ENCODE measurements at regions not wholly inside any gene's neighbourhood (a gene's known extent, or its start where the extent isn't known, plus 50 kb on each side); places are given as distances from the start of the nearest gene placed in this dataset.

DNA sequence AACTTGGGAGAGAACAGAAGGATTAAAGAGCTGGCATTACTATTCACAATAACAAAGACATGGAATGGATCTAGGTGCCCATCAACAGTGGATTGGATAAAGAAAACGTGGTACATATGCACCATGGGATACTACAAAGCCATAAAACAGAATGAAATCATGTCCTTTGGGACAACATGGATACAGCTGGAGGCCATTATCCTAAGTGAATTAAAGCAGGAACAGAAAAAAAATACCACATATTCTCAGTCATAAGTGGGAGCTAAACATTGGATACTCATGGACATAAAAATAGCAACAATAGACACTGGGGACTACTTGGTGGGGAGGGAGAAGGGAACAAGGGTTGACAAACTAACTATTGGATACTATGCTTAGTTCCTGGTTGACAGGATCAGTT is 133.2 kb upstream of the ITGB1 start:
- Histone ChIP-seq H3K27ac (ENCODE audit: low read length) (no peak overlapping the region), H3K9me3 (ENCODE audit: insufficient read depth, low read length) (peaks cover 14% of the 10 kb centered on the region; the same call in 1 of the 2 replicates), H3K27me3 (ENCODE audit: low read depth, low read length) (peaks cover 2% of the 10 kb centered on the region; the same call in 1 of the 2 replicates), H3K79me2 (ENCODE audit: low read length) (no peaks in the 10 kb centered on the region), H2AFZ (ENCODE audit: low read depth, low read length) (no peak overlapping the region), H3K4me2 (ENCODE audit: low read length) (no peak overlapping the region), H3K36me3 (replicated peaks; ENCODE audit: low read depth, low read length) (peaks cover 4% of the 10 kb centered on the region), H3K4me1 (ENCODE audit: low read length) (peaks cover 34% of the 10 kb centered on the region), H3K4me3 (ENCODE audit: low read length) (no peak overlapping the region), H3K9ac (ENCODE audit: low read length) (no peak overlapping the region), H4K20me1 (ENCODE audit: insufficient read depth, low read length) (no peaks in the 10 kb centered on the region)
- TF ChIP-seq, protein P1, sequence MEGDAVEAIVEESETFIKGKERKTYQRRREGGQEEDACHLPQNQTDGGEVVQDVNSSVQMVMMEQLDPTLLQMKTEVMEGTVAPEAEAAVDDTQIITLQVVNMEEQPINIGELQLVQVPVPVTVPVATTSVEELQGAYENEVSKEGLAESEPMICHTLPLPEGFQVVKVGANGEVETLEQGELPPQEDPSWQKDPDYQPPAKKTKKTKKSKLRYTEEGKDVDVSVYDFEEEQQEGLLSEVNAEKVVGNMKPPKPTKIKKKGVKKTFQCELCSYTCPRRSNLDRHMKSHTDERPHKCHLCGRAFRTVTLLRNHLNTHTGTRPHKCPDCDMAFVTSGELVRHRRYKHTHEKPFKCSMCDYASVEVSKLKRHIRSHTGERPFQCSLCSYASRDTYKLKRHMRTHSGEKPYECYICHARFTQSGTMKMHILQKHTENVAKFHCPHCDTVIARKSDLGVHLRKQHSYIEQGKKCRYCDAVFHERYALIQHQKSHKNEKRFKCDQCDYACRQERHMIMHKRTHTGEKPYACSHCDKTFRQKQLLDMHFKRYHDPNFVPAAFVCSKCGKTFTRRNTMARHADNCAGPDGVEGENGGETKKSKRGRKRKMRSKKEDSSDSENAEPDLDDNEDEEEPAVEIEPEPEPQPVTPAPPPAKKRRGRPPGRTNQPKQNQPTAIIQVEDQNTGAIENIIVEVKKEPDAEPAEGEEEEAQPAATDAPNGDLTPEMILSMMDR (IDR thresholded peaks at IDR 0.05; ENCODE audit: low read depth, low read length): no peak
- TF ChIP-seq EZH2phosphoT487 (IDR thresholded peaks at IDR 0.05; ENCODE audit: low read depth): no peak

DNA sequence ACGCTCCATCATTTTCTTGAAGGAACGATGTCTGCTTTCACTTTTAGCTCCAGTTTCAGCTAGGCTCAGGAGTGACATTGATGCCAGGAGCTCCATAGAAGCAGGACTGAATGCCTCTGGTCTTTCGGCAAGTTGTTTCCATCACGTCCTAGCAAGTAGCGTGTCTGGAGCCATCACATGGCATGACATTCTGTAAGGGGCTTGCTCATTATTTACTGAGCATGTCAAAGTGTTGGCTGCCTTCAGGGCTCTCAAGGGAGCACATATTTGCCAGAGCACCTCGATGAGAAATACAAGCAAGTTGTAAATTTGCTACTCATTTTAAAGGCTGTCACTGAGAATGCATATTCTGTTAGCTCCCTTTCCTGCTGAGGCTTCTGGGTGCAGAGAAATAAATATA is 131.0 kb upstream of the ITGB1 start:
- Histone ChIP-seq H3K36me3 (replicated peaks; ENCODE audit: low read depth, low read length) (no peaks in the 10 kb centered on the region), H2AFZ (ENCODE audit: low read depth, low read length) (no peak overlapping the region), H3K27me3 (ENCODE audit: low read depth, low read length) (peaks cover 2% of the 10 kb centered on the region; the same call in 1 of the 2 replicates), H3K4me1 (ENCODE audit: low read length) (peaks cover 21% of the 10 kb centered on the region), H3K79me2 (ENCODE audit: low read length) (no peaks in the 10 kb centered on the region), H4K20me1 (ENCODE audit: insufficient read depth, low read length) (no peaks in the 10 kb centered on the region), H3K9me3 (ENCODE audit: insufficient read depth, low read length) (0 out of 2 replicates have a peak, but pooled peaks cover 2% of the 10 kb centered on the region), H3K9ac (ENCODE audit: low read length) (no peak overlapping the region), H3K27ac (ENCODE audit: low read length) (no peak overlapping the region), H3K4me2 (ENCODE audit: low read length) (no peak overlapping the region), H3K4me3 (ENCODE audit: low read length) (no peak overlapping the region)
- TF ChIP-seq, protein P1 (IDR thresholded peaks at IDR 0.05; ENCODE audit: low read depth, low read length): no peak
- TF ChIP-seq EZH2phosphoT487 (IDR thresholded peaks at IDR 0.05; ENCODE audit: low read depth): no peak

DNA sequence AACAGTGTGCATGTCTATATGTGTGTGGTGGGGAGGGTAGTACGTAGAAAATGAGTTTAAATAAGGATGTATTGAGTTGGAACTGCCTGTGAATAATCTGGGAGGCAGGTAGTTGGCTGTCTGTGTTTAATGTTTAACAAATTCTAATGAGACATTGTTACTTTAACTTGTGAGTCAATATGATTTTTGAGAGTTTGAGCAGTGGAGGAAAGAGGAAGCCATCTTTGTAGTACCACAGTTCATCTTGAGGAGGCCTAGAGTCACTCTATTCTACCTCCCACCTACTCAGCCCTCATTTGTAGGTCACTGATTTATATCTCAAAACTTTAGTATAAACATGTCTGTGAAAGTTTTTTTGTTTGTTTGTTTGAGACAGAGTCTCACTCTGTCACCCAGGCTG is 129.9 kb upstream of the ITGB1 start:
- no peak overlapping the region for H3K4me3 ChIP-seq (ENCODE audit: low read length)
- TF ChIP-seq, protein P1 (IDR thresholded peaks at IDR 0.05; ENCODE audit: low read depth, low read length): no peak
- TF ChIP-seq EZH2phosphoT487 (IDR thresholded peaks at IDR 0.05; ENCODE audit: low read depth): no peak
- H3K9me3 ChIP-seq (ENCODE audit: insufficient read depth, low read length): no peaks in the 10 kb centered on the region
- no peak overlapping the region for H3K9ac ChIP-seq (ENCODE audit: low read length)
- no peak overlapping the region for H2AFZ ChIP-seq (ENCODE audit: low read depth, low read length)
- H4K20me1 ChIP-seq (ENCODE audit: insufficient read depth, low read length): no peaks in the 10 kb centered on the region
- H3K27ac ChIP-seq (ENCODE audit: low read length): no peak overlapping the region
- no peaks in the 10 kb centered on the region for H3K79me2 ChIP-seq (ENCODE audit: low read length)
- H3K36me3 ChIP-seq (replicated peaks; ENCODE audit: low read depth, low read length): no peaks in the 10 kb centered on the region
- H3K4me1 ChIP-seq (ENCODE audit: low read length): peaks cover 11% of the 10 kb centered on the region
- H3K27me3 ChIP-seq (ENCODE audit: low read depth, low read length): peaks cover 2% of the 10 kb centered on the region; the same call in 1 of the 2 replicates
- no peak overlapping the region for H3K4me2 ChIP-seq (ENCODE audit: low read length)

DNA sequence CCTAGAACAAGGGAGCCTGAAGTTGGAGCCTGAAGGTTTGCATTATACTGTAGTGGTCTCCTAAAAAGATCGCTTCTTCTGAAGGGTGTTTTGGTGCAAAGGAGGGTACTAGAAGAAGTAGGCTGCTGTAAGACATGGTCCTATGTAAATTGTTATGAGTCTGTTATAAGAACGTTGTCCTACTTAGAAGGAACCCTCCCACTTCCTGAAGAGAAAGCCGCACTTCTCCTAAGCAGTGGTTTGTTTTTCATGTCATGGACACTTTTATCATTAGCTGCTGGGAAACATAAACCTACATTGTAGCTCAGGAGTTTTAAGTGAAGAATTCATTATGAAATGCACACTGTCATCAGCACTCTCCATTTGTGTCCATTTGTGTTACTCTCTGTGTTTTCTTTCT is 129.1 kb upstream of the ITGB1 start:
- TF ChIP-seq, protein P1 (IDR thresholded peaks at IDR 0.05; ENCODE audit: low read depth, low read length): no peak
- no peak for TF ChIP-seq EZH2phosphoT487 (IDR thresholded peaks at IDR 0.05; ENCODE audit: low read depth)
- no peaks in the 10 kb centered on the region for H4K20me1 ChIP-seq (ENCODE audit: insufficient read depth, low read length)
- no peak overlapping the region for H3K9ac ChIP-seq (ENCODE audit: low read length)
- H3K4me3 ChIP-seq (ENCODE audit: low read length): no peak overlapping the region
- H3K36me3 ChIP-seq (replicated peaks; ENCODE audit: low read depth, low read length): no peaks in the 10 kb centered on the region
- peaks cover 5% of the 10 kb centered on the region for H3K4me1 ChIP-seq (ENCODE audit: low read length)
- no peaks in the 10 kb centered on the region for H3K79me2 ChIP-seq (ENCODE audit: low read length)
- H3K9me3 ChIP-seq (ENCODE audit: insufficient read depth, low read length): no peaks in the 10 kb centered on the region
- H2AFZ ChIP-seq (ENCODE audit: low read depth, low read length): no peak overlapping the region
- peaks cover 2% of the 10 kb centered on the region; the same call in 1 of the 2 replicates for H3K27me3 ChIP-seq (ENCODE audit: low read depth, low read length)
- no peak overlapping the region for H3K27ac ChIP-seq (ENCODE audit: low read length)
- H3K4me2 ChIP-seq (ENCODE audit: low read length): no peak overlapping the region
